Activated CD4-positive, alpha-beta T cell treated with anti-CD3 and anti-CD28 coated beads for 24 hours (primary cell): ENCODE measurements at regions not wholly inside any gene's neighbourhood (a gene's known extent, or its start where the extent isn't known, plus 50 kb on each side); places are given as distances from the start of the nearest gene placed in this dataset.
"Not testable (repeated sequence)": the region's sequence is repeated elsewhere in the genome, so short reads cannot be mapped to it uniquely, and the experiment has no call there.

Experiments
- DNase-seq, 2 donors: peaks; one replicate each; pipeline ENCODE4 v3.0.0-alpha.2; 2020; ENCODE audit warnings: low read depth in 2 of 2

DNA sequence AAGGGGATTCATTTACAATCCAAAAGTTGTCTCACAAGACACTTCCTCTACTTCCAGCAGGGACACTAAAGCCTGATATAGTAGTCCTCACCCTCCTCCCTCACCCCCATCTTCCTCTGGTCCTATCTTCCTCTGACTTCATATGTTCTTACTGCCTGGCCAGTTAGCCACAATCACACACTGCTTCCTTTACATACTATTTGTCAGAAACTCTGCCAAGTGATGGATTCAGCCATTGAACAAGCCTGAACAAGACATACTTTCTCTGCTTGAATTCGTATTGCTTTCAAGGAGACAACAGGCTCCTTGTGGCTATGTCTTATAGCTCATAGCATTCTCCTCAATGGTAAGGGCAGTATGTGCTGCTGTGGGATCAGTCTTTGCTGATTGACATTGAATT is 672.2 kb downstream of the BCL11A start:
- DNase-seq, result no peak

- no peak for DNase-seq
Measured at GRCh38 chr2:59879700-59880131, 673.7 kb downstream of the BCL11A start.

DNA sequence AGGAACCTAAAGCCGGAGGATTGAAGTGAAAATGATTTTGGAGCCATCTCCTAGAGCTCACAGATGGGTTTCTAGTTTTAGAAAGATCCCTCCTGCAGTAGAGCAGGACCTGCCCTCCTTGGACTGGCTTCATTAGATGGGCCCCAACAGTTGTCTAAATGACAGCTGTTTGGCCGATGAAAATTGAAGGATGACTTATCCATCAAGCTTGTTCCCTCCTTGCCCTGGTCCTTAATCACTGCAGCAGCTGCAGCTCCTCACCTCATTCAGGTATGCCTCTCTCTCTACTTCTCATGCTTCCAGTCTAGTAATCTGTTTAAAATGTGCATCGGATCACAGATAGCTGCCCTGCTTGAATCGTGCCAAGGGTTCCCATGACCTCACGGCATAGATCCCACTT is 677.6 kb downstream of the BCL11A start:
- DNase-seq, result no peak

- DNase-seq, result no peak
Measured at GRCh38 chr2:59874971-59875755, 678.3 kb downstream of the BCL11A start.

DNA sequence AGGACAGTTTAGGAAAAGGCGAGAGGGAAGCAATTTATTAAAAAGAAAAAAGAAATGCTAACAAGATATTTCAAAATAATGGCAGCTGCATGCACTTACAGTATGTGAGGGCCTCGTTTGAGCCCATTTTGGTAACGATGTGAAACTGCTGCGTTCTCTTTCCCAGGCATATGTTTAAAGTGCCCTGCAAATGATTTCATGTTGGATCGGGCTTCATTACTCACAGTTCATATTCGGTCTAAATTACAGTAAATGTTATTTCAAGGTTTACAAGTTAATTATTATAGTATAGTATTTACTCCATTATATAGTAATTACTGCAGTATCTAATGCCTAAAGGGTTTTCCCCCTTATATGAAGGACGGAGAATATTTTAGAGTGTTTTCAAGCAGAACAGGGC is 679.1 kb downstream of the BCL11A start:
- DNase-seq, result no peak

GRCh38 chr2:59871830-59872229 is 681.6 kb downstream of the BCL11A start:
- no peak for DNase-seq

GRCh38 chr2:59868981-59869380 is 684.5 kb downstream of the BCL11A start:
- DNase-seq, result no peak

DNA sequence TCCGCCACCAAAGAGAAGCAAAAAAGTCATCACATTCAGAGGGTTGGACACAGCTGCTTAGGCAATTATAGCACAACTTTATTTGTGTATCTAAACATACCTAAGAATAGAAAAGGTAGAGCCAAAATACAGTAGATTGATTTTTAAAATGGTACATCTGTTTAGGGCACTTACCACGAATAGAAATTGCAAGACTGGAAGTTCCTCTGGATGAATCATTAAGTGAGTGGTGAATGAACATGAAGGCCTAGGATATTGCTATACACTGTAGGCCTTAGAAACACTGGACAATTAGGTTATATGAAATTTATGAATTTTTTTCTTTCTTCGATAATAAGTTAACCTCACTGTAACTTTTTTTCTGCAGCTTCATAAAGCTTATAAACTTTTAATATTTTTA is 687.0 kb downstream of the BCL11A start:
- DNase-seq, result no peak

DNA sequence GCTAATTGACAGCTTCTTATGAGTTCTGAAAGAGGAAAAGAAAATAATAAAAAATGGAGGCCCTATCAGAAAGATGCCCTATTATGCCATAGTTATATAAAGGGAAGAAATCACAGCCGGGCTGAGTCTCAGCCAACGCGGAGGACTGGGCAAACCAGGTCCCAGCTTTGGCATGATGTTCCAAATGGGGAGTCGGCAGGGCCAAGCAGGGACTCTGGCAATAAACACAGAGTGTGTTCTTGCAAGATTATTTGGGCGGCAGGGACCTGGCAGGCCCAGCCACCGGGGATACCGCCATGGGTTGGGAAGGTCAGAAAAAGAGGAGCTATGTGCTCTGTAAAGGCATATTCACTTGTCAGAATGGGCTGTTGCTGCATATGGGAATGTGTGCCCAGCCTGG is 694.9 kb downstream of the BCL11A start:
- no peak for DNase-seq

- DNase-seq, result no peak
Measured at GRCh38 chr2:59857109-59857508, 696.3 kb downstream of the BCL11A start.

DNA sequence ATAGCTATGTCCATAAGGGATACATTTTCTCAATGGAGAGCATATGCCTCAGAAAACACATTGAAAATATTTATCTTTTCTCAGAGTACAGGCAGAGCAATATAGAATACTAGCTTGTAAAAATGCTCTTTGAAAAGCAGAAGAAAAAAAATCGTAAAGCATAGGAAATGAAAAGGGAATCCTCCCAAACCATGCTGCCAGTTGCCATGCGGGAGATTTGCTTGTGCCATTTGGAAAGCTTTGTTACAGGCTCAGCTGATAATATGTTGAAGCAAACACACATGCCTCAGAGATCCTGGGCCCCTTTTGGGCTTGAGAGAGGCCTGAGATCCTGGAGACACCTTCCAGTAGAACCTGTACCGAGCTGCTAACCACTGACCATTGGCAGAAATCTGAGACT is 697.1 kb downstream of the BCL11A start:
- DNase-seq, result no peak

DNA sequence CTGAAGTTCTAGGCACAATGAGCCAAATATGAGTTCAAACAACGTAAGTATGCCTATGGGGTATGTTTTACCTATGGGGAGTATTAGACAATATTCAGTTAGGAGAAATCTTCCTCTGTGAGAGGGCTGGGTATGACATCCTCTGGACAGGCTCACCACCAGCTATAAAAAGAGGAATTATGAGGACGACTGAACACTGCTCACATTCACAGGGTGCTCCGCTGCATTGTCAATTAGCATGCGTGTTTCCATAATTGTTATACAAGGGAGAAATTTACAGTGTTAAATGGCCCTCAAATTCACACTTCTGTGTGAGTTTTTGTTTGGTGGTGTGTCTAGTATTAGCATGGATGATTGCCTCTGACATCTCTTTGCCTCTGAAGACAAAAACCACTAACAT is 700.4 kb downstream of the BCL11A start:
- no peak for DNase-seq

- no peak for DNase-seq
Measured at GRCh38 chr2:59851836-59852475, 701.5 kb downstream of the BCL11A start.

- DNase-seq, result no peak
Measured at GRCh38 chr2:59850554-59850953, 702.9 kb downstream of the BCL11A start.

GRCh38 chr2:59833941-59834340 is 719.5 kb downstream of the BCL11A start:
- no peak for DNase-seq

- DNase-seq, result no peak
Measured at GRCh38 chr2:59830601-59831000, 722.9 kb downstream of the BCL11A start.

DNA sequence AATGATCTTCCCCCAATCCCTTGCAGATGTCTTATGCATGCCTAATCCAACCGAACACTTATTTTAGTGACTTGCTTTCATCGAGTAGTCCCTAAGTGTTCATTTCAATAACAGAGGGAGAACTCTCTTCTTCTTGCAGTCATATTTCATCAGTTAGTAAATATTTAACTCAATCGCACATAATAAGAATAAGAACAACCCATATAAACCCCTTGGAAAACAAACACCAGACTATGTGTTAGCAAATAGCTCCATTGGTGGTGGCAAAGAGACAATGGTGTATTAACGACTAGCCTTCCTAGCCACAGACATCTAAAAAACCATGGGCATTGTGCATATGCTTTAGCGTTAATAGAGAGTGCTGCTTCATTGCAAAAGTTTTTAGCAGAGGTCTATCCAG is 725.8 kb downstream of the BCL11A start:
- DNase-seq, result no peak

DNA sequence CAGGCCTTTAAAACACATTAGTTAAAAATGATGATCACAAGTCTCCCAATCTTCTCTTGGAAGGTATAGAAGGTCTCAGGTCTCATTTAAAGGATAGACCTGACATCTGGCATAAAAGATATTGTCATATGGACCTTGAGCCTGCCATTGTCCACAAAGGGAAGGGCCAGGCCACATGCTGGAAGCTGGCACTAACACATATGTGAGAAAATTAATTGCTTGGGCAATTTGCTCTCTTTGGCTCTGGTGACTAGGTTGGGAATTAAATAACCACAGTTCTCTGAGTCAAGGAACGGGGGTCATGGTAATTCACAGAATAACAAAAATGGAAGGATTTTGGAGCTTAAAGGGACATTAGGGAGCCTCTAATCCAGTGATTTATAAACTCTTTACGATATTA is 727.3 kb downstream of the BCL11A start:
- DNase-seq, result no peak

DNA sequence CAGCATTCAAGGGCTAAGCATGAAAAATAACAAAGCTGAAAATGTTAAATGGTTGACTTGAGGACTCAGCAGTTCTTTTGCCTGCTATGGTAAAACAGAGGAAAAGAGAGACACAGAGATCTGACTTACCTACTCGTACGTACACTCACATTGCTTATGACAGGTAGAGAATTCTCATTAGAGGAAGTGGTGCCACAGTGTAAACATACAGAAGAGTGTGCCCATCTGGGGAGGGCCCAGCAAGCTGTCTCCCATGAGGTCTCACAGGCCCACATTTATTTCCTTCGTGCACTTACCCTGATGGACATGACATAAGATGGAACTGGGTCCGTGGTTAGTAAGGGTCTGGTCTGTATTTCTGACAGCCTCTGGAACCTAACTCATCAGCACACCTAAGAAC is 729.1 kb downstream of the BCL11A start:
- DNase-seq, result no peak

- DNase-seq, result no peak
Measured at GRCh38 chr2:59816075-59816474, 737.4 kb downstream of the BCL11A start.

DNA sequence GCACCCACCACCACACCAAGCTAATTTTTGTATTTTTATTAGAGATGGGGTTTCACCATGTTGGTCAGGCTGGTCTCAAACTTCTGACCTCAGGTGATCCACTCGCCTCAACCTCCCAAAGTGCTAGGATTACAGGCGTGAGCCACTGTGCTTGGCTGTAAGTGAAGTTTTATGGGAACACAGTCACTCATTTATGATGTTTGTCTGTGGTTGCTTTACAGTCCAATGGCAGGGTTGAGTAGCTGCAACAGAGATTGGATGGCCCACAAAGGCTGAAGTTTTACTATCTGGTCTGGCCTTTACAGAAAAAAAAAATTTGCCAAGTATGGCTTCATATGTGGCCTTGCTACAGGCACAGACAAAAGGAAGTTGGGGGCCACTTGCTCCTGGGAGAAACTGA is 743.2 kb downstream of the BCL11A start:
- DNase-seq, result not testable (repeated sequence)

GRCh38 chr2:59806486-59806885 is 747.0 kb downstream of the BCL11A start:
- DNase-seq, result no peak

- DNase-seq, result no peak
Measured at GRCh38 chr2:59804732-59805131, 748.7 kb downstream of the BCL11A start.

GRCh38 chr2:59803586-59803985 is 749.9 kb downstream of the BCL11A start:
- DNase-seq, result no peak
